H9 (cell line): ENCODE measurements at regions not wholly inside any gene's neighbourhood (a gene's known extent, or its start where the extent isn't known, plus 50 kb on each side); places are given as distances from the start of the nearest gene placed in this dataset.

Source experiments
- DNase-seq: peaks from one replicate; pipeline ENCODE4 v3.0.0-alpha.2; 2017
- H2AFZ ChIP-seq: one replicate; pipeline ENCODE4 v1.6.1; 2013; ENCODE audit warnings: mild to moderate bottlenecking, low read length, control low read depth, moderate library complexity
- H2AK5ac ChIP-seq: 2 replicates; pipeline ENCODE4 v1.6.1; 2013; ENCODE audit warnings: low read length, control low read depth, mixed read lengths; ENCODE audit not compliant: insufficient read length
- H2BK120ac ChIP-seq: one replicate; pipeline ENCODE4 v1.6.1; 2013; ENCODE audit warnings: low read depth, mild to moderate bottlenecking, low read length, control low read depth, inconsistent platforms; ENCODE audit not compliant: poor library complexity, severe bottlenecking
- H2BK12ac ChIP-seq: 2 replicates; pipeline ENCODE4 v1.6.1; 2013; ENCODE audit warnings: low read length, control low read depth, mixed read lengths, low read depth; ENCODE audit not compliant: insufficient read length
- H2BK15ac ChIP-seq: 2 replicates; pipeline ENCODE4 v1.6.1; 2013; ENCODE audit warnings: low read depth, low read length, control low read depth
- H2BK20ac ChIP-seq: one replicate; pipeline ENCODE4 v1.6.1; 2013; ENCODE audit warnings: low read depth, mild to moderate bottlenecking, low read length, control low read depth, inconsistent platforms; ENCODE audit not compliant: poor library complexity, severe bottlenecking
- H2BK5ac ChIP-seq: 2 replicates; pipeline ENCODE4 v1.6.1; 2013; ENCODE audit warnings: low read length, control low read depth, mixed read lengths; ENCODE audit not compliant: insufficient read length
- H3K14ac ChIP-seq: 2 replicates; pipeline ENCODE4 v1.6.1; 2013; ENCODE audit warnings: low read length, control low read depth; ENCODE audit not compliant: insufficient read depth
- H3K18ac ChIP-seq: 2 replicates; pipeline ENCODE4 v1.6.1; 2013; ENCODE audit warnings: low read depth, mild to moderate bottlenecking, mixed read lengths, low read length, control low read depth; ENCODE audit not compliant: insufficient read length
- H3K23ac ChIP-seq: 2 replicates; pipeline ENCODE4 v1.6.1; 2013; ENCODE audit warnings: low read length, control low read depth, mixed read lengths, low read depth; ENCODE audit not compliant: insufficient read length
- H3K23me2 ChIP-seq: 2 replicates; pipeline ENCODE4 v1.6.1; 2013; ENCODE audit warnings: low read depth, mild to moderate bottlenecking, mixed read lengths, low read length, control low read depth; ENCODE audit not compliant: insufficient read length, poor library complexity, severe bottlenecking
- H3K27ac ChIP-seq: 2 replicates; pipeline ENCODE4 v1.5.1; 2013; ENCODE audit warnings: low read length, control low read depth, mixed read lengths, low read depth; ENCODE audit not compliant: insufficient read length
- H3K27me3 ChIP-seq: 2 replicates; pipeline ENCODE4 v1.6.1; 2013; ENCODE audit warnings: low read length, control low read depth, inconsistent platforms; ENCODE audit not compliant: insufficient read depth
- H3K4ac ChIP-seq: 2 replicates; pipeline ENCODE4 v1.6.1; 2013; ENCODE audit warnings: low read depth, mild to moderate bottlenecking, control low read depth, inconsistent platforms, low read length, moderate library complexity
- H3K4me1 ChIP-seq: 2 replicates; pipeline ENCODE4 v1.6.1; 2013; ENCODE audit warnings: low read length, control low read depth, inconsistent platforms; ENCODE audit not compliant: insufficient read depth
- H3K4me2 ChIP-seq: 2 replicates; pipeline ENCODE4 v1.6.1; 2013; ENCODE audit warnings: low read length, control low read depth, mixed read lengths; ENCODE audit not compliant: insufficient read length, insufficient read depth
- H3K56ac ChIP-seq: 2 replicates; pipeline ENCODE4 v1.6.1; 2013; ENCODE audit warnings: low read depth, mild to moderate bottlenecking, mixed read lengths, low read length, control low read depth; ENCODE audit not compliant: insufficient read length
- H3K79me1 ChIP-seq: 2 replicates; pipeline ENCODE4 v1.6.1; 2013; ENCODE audit warnings: low read depth, mild to moderate bottlenecking, moderate library complexity, low read length, control low read depth, inconsistent platforms; ENCODE audit not compliant: insufficient read depth, poor library complexity, severe bottlenecking
- H3K79me2 ChIP-seq: 2 replicates; pipeline ENCODE4 v1.6.1; 2013; ENCODE audit warnings: low read length, control low read depth, inconsistent platforms; ENCODE audit not compliant: insufficient read depth
- H3K9ac ChIP-seq: 2 replicates; pipeline ENCODE4 v1.6.1; 2013; ENCODE audit warnings: low read length, control low read depth, mixed read lengths; ENCODE audit not compliant: insufficient read length; ENCODE audit errors: extremely low read depth
- H3K9me3 ChIP-seq: one replicate; pipeline ENCODE4 v1.6.1; 2013; ENCODE audit warnings: low read depth, low read length, inconsistent platforms; ENCODE audit not compliant: control insufficient read depth
- H3T11ph ChIP-seq: one replicate; pipeline ENCODE4 v1.6.1; 2013; ENCODE audit warnings: mild to moderate bottlenecking, low read length, control low read depth, inconsistent platforms
- H4K20me1 ChIP-seq: one replicate; pipeline ENCODE4 v1.6.1; 2013; ENCODE audit not compliant: control insufficient read depth, insufficient read length, insufficient read depth
- H4K5ac ChIP-seq: 2 replicates; pipeline ENCODE4 v1.6.1; 2013; ENCODE audit warnings: low read depth, mild to moderate bottlenecking, mixed read lengths, low read length, control low read depth; ENCODE audit not compliant: insufficient read length
- H4K8ac ChIP-seq: replicated peaks from 2 replicates; pipeline ENCODE4 v1.6.1; 2013; ENCODE audit warnings: low read length, control low read depth, mixed read lengths, low read depth; ENCODE audit not compliant: insufficient read length
- H4K91ac ChIP-seq: 2 replicates; pipeline ENCODE4 v1.6.1; 2013; ENCODE audit warnings: low read depth, mild to moderate bottlenecking, moderate library complexity, mixed read lengths, low read length, control low read depth; ENCODE audit not compliant: insufficient read length
- H3K27ac Mint-ChIP-seq, 3 experiments: 2 replicates in 2 of 3; 3 replicates in 1 of 3; pipeline ENCODE4 v1.8.0; 2020 to 2021; ENCODE audit warnings: mixed read lengths in 3 of 3, mild to moderate bottlenecking in 1 of 3, moderate library complexity in 1 of 3
- H3K27me3 Mint-ChIP-seq: 2 replicates; pipeline ENCODE4 v1.8.0; 2021; ENCODE audit warnings: low read depth, mild to moderate bottlenecking, moderate library complexity, mixed read lengths
- H3K36me3 Mint-ChIP-seq, 3 experiments: 2 replicates in 2 of 3; 3 replicates in 1 of 3; pipeline ENCODE4 v1.8.0; 2020 to 2021; ENCODE audit warnings: low read depth in 3 of 3, mixed read lengths in 3 of 3; ENCODE audit not compliant: insufficient read depth in 1 of 3
- H3K4me1 Mint-ChIP-seq, 2 experiments: 2 replicates each; pipeline ENCODE4 v1.8.0; 2020; ENCODE audit warnings: mixed read lengths in 2 of 2
- H3K4me3 Mint-ChIP-seq, 2 experiments: 2 replicates in 1 of 2; 3 replicates in 1 of 2; pipeline ENCODE4 v1.8.0; 2020 to 2021; ENCODE audit warnings: mild to moderate bottlenecking in 2 of 2, mixed read lengths in 2 of 2, moderate library complexity in 1 of 2
- H3K9me3 Mint-ChIP-seq, 2 experiments: 2 replicates in 1 of 2; 3 replicates in 1 of 2; pipeline ENCODE4 v1.8.0; 2020; ENCODE audit warnings: mild to moderate bottlenecking in 2 of 2, mixed read lengths in 2 of 2, moderate library complexity in 1 of 2
- WGBS: extraction: QIAGEN DNeasy Blood & Tissue Kit; methylation state at CpG from one replicate; pipeline ENCODE4 v1.1.7; 2013; ENCODE audit warnings: missing lambda C conversion rate, low lambda C conversion rate, mixed read lengths; ENCODE audit not compliant: insufficient read length; ENCODE audit errors: extremely low coverage; 5-methylcytosine and 5-hydroxymethylcytosine counted together
- TF ChIP-seq, protein P1 (sequence below): fragments of 200-600 bp; sonication (generic); conservative IDR thresholded peaks from 3 replicates; pipeline ENCODE4 v1.8.0; 2021; ENCODE audit warnings: antibody characterized with exemption, mild to moderate bottlenecking

DNA sequence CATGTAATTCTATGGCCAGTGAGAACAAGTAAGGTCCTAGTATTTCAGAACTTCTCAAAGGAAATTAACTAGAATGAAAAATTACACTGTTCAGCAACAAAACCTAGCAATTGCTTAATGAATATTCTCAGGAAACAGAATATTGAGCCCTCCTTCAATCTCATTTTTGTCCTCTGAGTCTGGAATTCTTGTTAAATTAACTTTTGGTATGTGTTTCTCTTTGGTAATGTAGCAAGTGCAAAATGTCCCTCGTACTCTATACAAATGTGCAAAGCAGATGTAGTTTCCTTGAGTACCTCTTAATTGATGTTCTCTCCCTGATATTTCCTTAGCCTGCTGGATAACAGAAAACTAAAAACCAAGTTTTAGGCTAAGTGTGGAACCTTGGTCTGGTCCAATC, 190.8 kb upstream of the CNOT2 start:
- Histone ChIP-seq H3K4me1 (peaks cover 4% of the 10 kb centered on the region; the same call in 1 of the 2 replicates), H3K27me3 (no peaks in the 10 kb centered on the region), H2BK12ac (no peak overlapping the region), H4K20me1 (no peaks in the 10 kb centered on the region), H3K14ac (no peak overlapping the region), H3K56ac (no peak overlapping the region), H2AFZ (no peak overlapping the region), H3K27ac (no peak overlapping the region), H3K79me2 (no peaks in the 10 kb centered on the region), H2BK15ac (no peak overlapping the region), H3T11ph (no peak overlapping the region), H2BK20ac (no peak overlapping the region), H3K18ac (no peak overlapping the region), H4K8ac (no peak overlapping the region), H3K23ac (no peak overlapping the region), H2BK120ac (no peak overlapping the region), H3K23me2 (no peaks in the 10 kb centered on the region), H3K9ac (no peak overlapping the region), H2AK5ac (no peak overlapping the region), H3K4ac (no peak overlapping the region), H2BK5ac (no peak overlapping the region), H4K5ac (no peak overlapping the region), H4K91ac (no peak overlapping the region), H3K79me1 (no peaks in the 10 kb centered on the region), H3K9me3 (no peaks in the 10 kb centered on the region), H3K4me2 (no peak overlapping the region)
- Mint-ChIP-seq H3K9me3 (no peaks in the 10 kb centered on the region), H3K27ac (no peak overlapping the region), H3K4me3 (no peak overlapping the region), H3K27me3 (no peaks in the 10 kb centered on the region; the same call in 1 of the 2 replicates), H3K36me3 (no peaks in the 10 kb centered on the region; a peak in 1 of 7 replicates), H3K4me1 (peaks cover 5 to 12% of the 10 kb centered on the region in 2 experiments; a peak in 3 of 4 replicates)
- TF ChIP-seq, protein P1, sequence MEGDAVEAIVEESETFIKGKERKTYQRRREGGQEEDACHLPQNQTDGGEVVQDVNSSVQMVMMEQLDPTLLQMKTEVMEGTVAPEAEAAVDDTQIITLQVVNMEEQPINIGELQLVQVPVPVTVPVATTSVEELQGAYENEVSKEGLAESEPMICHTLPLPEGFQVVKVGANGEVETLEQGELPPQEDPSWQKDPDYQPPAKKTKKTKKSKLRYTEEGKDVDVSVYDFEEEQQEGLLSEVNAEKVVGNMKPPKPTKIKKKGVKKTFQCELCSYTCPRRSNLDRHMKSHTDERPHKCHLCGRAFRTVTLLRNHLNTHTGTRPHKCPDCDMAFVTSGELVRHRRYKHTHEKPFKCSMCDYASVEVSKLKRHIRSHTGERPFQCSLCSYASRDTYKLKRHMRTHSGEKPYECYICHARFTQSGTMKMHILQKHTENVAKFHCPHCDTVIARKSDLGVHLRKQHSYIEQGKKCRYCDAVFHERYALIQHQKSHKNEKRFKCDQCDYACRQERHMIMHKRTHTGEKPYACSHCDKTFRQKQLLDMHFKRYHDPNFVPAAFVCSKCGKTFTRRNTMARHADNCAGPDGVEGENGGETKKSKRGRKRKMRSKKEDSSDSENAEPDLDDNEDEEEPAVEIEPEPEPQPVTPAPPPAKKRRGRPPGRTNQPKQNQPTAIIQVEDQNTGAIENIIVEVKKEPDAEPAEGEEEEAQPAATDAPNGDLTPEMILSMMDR = no peak
- DNase-seq = no peak
- no CpG with 5 or more reads among the region's 1 CpG for WGBS
